Activated naive CD8-positive, alpha-beta T cell treated with anti-CD3 and anti-CD28 coated beads, Interleukin-2, amount 10 ng/mL, durations not matched to agents 7 days and 5 days (primary cell): ENCODE measurements at regions not wholly inside any gene's neighbourhood (a gene's known extent, or its start where the extent isn't known, plus 50 kb on each side); places are given as distances from the start of the nearest gene placed in this dataset.

Experiments used
- ATAC-seq: fragments of 150-1000 bp; cut with Tn5 transposase; one replicate; pipeline ENCODE4 v1.10.0; 2021; ENCODE audit warnings: low read depth, moderate library complexity
- POLR2A ChIA-PET: fragments of 350-600 bp; sonication (Branson Sonifier 250); formaldehyde crosslinking; loops from one replicate; lab custom pipeline; 2021; ENCODE audit warnings: antibody characterized with exemption; lab: Charles Lee
- DNase-seq: peaks from one replicate; pipeline ENCODE4 v3.0.0; 2021
- H3K27ac Mint-ChIP-seq: one replicate; pipeline ENCODE4 v1.8.0; 2022; ENCODE audit warnings: mild to moderate bottlenecking, mixed read lengths
- H3K27me3 Mint-ChIP-seq: one replicate; pipeline ENCODE4 v1.8.0; 2022; ENCODE audit warnings: mild to moderate bottlenecking, moderate library complexity, mixed read lengths
- H3K36me3 Mint-ChIP-seq: one replicate; pipeline ENCODE4 v1.8.0; 2021; ENCODE audit warnings: mild to moderate bottlenecking, mixed read lengths
- H3K4me1 Mint-ChIP-seq: one replicate; pipeline ENCODE4 v1.8.0; 2021; ENCODE audit warnings: mixed read lengths
- H3K4me3 Mint-ChIP-seq: one replicate; pipeline ENCODE4 v1.8.0; 2022; ENCODE audit warnings: mild to moderate bottlenecking, moderate library complexity, mixed read lengths
- H3K9me3 Mint-ChIP-seq: one replicate; pipeline ENCODE4 v1.8.0; 2021; ENCODE audit warnings: mixed read lengths

DNA sequence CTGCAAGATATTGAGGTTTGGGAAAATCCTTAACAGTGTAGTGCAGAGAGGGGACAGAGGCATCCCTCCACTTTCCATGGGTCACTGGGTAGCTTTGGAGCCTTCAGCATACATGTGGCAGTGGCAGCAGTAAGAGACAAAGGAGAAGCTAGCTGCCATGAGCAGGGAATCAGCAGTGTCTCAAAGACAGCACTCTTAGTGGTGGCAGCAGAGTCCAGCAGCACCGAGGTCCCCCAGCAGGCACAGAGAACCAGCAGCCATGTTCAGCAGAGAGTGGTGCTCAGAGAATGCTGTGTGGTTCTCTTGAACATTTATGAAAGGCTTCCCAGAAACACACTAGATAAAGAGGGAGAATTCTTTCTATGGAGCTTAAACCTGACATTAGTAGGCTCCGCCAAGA is 308.5 kb downstream of the CENPC start:
- no peaks in the 10 kb centered on the region for H3K36me3 Mint-ChIP-seq
- H3K9me3 Mint-ChIP-seq = no peaks in the 10 kb centered on the region
- no peaks in the 10 kb centered on the region for H3K27me3 Mint-ChIP-seq
- no peak for ATAC-seq
- H3K27ac Mint-ChIP-seq = no peak overlapping the region
- no peak for DNase-seq
- POLR2A ChIA-PET = no interaction called here
- no peak overlapping the region for H3K4me3 Mint-ChIP-seq
- no peaks in the 10 kb centered on the region for H3K4me1 Mint-ChIP-seq

DNA sequence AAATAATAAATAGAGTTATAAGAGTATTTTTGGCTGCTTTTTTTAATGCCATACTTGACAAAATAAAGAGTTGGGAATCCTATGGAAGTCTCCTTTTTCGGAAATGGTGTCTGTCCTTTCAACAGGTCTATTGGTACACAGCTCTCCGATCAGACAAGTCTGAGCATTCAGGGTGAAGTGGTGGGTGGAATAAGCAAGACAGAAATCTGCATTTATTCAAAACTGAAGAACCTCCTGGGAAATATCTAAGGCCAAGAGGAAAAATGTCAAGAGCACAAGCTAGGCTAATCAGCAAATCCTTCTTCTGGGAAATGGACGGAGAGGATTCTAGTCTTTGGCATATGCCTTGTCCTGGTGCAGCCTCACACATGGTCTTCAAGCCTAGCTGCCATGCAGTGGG is 309.0 kb downstream of the CENPC start:
- no peak for DNase-seq
- H3K27ac Mint-ChIP-seq = no peak overlapping the region
- POLR2A ChIA-PET = no interaction called here
- no peaks in the 10 kb centered on the region for H3K36me3 Mint-ChIP-seq
- H3K4me1 Mint-ChIP-seq = no peaks in the 10 kb centered on the region
- no peak overlapping the region for H3K4me3 Mint-ChIP-seq
- H3K9me3 Mint-ChIP-seq = no peaks in the 10 kb centered on the region
- ATAC-seq = no peak
- no peaks in the 10 kb centered on the region for H3K27me3 Mint-ChIP-seq

DNA sequence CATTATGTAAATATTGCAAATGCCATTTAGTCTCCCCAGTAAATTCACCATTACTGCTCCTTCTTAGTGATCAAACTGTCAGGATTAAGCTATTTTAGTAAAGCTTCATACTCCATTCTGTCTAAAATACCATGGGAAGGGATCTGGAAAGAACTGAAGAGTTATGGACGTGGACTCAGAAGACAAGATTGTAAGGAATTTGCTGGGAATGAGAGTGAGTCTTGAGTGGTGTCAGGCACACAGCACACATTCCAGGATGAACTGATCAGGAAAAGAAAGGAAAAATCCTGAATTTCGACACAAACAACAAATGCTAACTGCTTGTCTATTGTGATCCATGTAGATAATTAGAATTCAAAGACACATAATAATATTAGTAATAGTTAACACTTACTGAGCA is 311.0 kb downstream of the CENPC start:
- Mint-ChIP-seq H3K27ac (no peak overlapping the region), H3K9me3 (no peaks in the 10 kb centered on the region), H3K36me3 (no peaks in the 10 kb centered on the region), H3K4me3 (no peak overlapping the region), H3K4me1 (no peaks in the 10 kb centered on the region), H3K27me3 (no peaks in the 10 kb centered on the region)
- ATAC-seq (no peak), DNase-seq (no peak)
- POLR2A ChIA-PET = no interaction called here

DNA sequence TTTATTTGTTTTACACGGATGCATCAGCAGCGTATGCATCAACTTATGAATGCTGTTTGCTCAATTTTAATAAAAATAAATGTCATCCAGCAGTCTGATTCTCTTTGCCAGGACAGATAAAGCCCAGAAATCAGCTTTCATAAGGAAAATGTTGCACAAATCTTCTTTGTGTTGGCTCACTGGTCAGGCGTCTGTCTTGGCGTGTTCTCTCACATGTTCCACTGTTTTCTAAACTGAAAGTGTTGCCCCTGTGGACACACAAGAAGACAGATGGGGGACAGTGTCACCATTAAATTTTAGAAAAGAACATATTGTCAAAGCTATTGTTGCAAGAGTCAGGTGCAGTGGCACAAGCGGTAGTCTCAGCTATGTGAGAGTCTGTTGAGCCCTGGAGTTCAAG is 316.2 kb downstream of the CENPC start:
- Mint-ChIP-seq H3K4me3 (no peak overlapping the region), H3K27me3 (no peaks in the 10 kb centered on the region), H3K9me3 (no peaks in the 10 kb centered on the region), H3K27ac (no peak overlapping the region), H3K36me3 (no peaks in the 10 kb centered on the region), H3K4me1 (no peaks in the 10 kb centered on the region)
- no peak for ATAC-seq
- no peak for DNase-seq
- POLR2A ChIA-PET = no interaction called here

DNA sequence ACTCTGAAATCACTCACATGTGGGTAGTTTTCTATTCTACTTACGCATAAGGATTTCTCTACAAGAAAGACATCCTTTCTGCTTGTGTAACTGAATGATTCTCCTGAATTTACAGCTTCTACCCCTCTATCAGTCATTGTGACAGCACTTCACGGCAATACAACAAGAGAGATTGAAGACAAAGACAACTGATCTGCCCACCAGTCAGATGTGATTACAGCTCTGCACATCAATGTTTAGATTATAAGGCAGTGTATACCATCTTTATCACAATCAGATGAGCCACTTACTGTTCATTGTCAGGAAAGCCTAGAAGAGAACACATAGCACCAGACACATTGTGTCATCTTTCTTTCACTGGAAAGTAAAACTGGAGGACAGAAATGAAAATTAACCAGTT is 324.4 kb downstream of the CENPC start:
- ATAC-seq = no peak
- Mint-ChIP-seq H3K27me3 (no peaks in the 10 kb centered on the region), H3K36me3 (no peaks in the 10 kb centered on the region), H3K4me3 (no peak overlapping the region), H3K4me1 (no peaks in the 10 kb centered on the region), H3K27ac (no peak overlapping the region), H3K9me3 (no peaks in the 10 kb centered on the region)
- POLR2A ChIA-PET = no interaction called here
- DNase-seq = no peak

GRCh38 chr4:67218883-67219282 is 326.4 kb downstream of the CENPC start:
- H3K9me3 Mint-ChIP-seq = no peaks in the 10 kb centered on the region
- no peak overlapping the region for H3K4me3 Mint-ChIP-seq
- no peak overlapping the region for H3K27ac Mint-ChIP-seq
- no peaks in the 10 kb centered on the region for H3K27me3 Mint-ChIP-seq
- H3K36me3 Mint-ChIP-seq = no peaks in the 10 kb centered on the region
- POLR2A ChIA-PET = no interaction called here
- DNase-seq (no peak), ATAC-seq (no peak)
- H3K4me1 Mint-ChIP-seq = no peaks in the 10 kb centered on the region

- no peak overlapping the region for H3K4me3 Mint-ChIP-seq
- ATAC-seq (no peak), DNase-seq (no peak)
- H3K4me1 Mint-ChIP-seq = no peaks in the 10 kb centered on the region
- no peaks in the 10 kb centered on the region for H3K36me3 Mint-ChIP-seq
- H3K9me3 Mint-ChIP-seq = no peaks in the 10 kb centered on the region
- H3K27ac Mint-ChIP-seq = no peak overlapping the region
- POLR2A ChIA-PET = no interaction called here
- H3K27me3 Mint-ChIP-seq = no peaks in the 10 kb centered on the region
These were observed 337.3 kb downstream of the CENPC start for GRCh38 chr4:67207941-67208441.

DNA sequence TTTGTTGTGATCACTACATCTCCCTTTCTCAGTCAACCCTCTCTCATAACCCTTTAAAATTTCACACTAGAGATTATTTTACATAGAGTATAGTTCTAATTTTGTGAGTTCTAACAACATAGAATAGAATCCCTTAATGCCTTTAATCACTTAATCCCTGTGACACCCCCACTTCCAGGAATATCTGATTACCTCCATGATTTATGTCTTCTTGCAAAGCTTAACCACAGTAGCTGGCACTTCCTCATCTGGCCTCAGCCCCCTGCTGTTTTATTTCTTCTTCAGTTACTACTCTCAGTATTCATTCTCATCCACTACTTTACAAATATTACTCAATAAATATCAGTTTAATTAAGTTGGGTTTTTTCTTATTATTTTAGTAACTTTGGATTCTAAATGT is 340.9 kb downstream of the CENPC start:
- Mint-ChIP-seq H3K9me3 (no peaks in the 10 kb centered on the region), H3K4me3 (no peak overlapping the region), H3K27ac (no peak overlapping the region), H3K36me3 (no peaks in the 10 kb centered on the region), H3K27me3 (no peaks in the 10 kb centered on the region), H3K4me1 (no peaks in the 10 kb centered on the region)
- POLR2A ChIA-PET = no interaction called here
- DNase-seq (no peak), ATAC-seq (no peak)

- Mint-ChIP-seq H3K4me1 (no peaks in the 10 kb centered on the region), H3K27me3 (no peaks in the 10 kb centered on the region), H3K27ac (no peak overlapping the region), H3K36me3 (no peaks in the 10 kb centered on the region), H3K9me3 (no peaks in the 10 kb centered on the region), H3K4me3 (no peak overlapping the region)
- POLR2A ChIA-PET = no interaction called here
- ATAC-seq (no peak), DNase-seq (no peak)
These were observed 344.0 kb downstream of the CENPC start for GRCh38 chr4:67201334-67201733.

DNA sequence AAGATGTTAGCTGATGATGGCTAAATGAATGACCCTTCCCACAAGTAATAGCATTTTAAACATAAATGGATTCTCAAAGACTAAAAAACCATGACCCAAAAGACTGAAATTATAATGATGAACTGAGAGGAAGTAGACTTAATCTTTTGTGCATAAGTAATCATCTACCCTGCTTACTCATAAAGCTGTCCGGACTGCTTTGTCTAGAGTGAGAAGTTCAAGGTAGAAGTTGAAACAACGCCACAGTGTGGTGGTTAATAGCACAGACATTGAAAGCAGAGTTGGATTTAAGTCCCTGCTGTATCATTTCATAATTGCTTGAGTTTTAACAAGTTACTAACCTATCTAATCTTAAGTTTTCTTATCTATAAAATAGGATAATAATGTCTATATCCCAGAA is 346.6 kb downstream of the CENPC start:
- Mint-ChIP-seq H3K4me3 (no peak overlapping the region), H3K9me3 (no peaks in the 10 kb centered on the region)

DNA sequence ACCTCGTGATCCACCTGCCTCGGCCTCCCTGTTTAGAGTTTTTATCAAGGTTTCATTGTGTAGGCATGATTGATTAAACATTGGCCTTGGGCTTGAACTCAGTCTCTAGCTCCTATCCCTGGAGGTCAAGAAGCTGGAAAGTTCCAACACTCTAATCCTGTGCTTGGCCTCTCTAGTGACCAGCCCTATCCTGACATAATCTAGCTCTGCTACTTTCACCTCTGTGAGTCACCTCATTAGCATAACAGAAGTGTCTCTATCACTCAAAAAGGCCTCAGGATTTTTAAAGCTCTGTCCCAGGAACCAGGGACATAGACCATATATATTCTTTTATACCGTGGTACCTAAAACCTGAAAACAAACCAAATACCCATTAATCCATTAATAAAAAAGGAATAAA is 377.5 kb downstream of the CENPC start:
- POLR2A ChIA-PET = no interaction called here
- Mint-ChIP-seq H3K4me1 (no peaks in the 10 kb centered on the region), H3K27me3 (no peaks in the 10 kb centered on the region), H3K9me3 (no peaks in the 10 kb centered on the region), H3K36me3 (no peaks in the 10 kb centered on the region), H3K27ac (no peak overlapping the region), H3K4me3 (no peak overlapping the region)
- ATAC-seq (no peak), DNase-seq (no peak)

More for the DNA sequence above, 346.6 kb downstream of the CENPC start:
- no peak for DNase-seq
- no peaks in the 10 kb centered on the region for H3K27me3 Mint-ChIP-seq
- no peaks in the 10 kb centered on the region for H3K36me3 Mint-ChIP-seq
- POLR2A ChIA-PET = no interaction called here
- no peak for ATAC-seq
- no peak overlapping the region for H3K27ac Mint-ChIP-seq
- no peaks in the 10 kb centered on the region for H3K4me1 Mint-ChIP-seq

GRCh38 chr4:67162690-67163089 is 382.6 kb downstream of the CENPC start:
- H3K4me1 Mint-ChIP-seq = no peaks in the 10 kb centered on the region
- no peaks in the 10 kb centered on the region for H3K27me3 Mint-ChIP-seq
- ATAC-seq (no peak), DNase-seq (no peak)
- H3K4me3 Mint-ChIP-seq = no peak overlapping the region
- POLR2A ChIA-PET = no interaction called here
- no peaks in the 10 kb centered on the region for H3K9me3 Mint-ChIP-seq
- H3K36me3 Mint-ChIP-seq = no peaks in the 10 kb centered on the region
- H3K27ac Mint-ChIP-seq = no peak overlapping the region

DNA sequence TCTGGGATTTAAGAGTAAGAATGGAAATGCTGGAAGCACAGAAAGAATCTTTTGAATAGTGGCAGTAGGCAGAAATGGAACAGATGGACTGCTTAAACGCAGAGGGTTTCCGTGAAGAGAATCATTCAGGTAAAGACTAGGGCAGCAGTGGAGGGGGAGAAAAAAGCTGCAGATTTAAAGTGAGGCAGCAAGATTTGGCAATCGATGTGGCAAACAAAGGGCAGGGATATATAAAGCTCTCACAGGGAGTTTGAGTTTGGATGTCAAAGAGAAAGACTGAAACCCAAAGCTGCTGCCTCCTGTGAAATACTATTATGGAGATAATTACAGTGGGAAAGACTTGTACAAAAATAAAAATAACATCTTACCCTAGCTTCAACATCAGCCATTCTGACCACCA is 384.0 kb downstream of the CENPC start:
- no peaks in the 10 kb centered on the region for H3K27me3 Mint-ChIP-seq
- ATAC-seq = no peak
- DNase-seq = no peak
- H3K4me3 Mint-ChIP-seq = no peak overlapping the region
- POLR2A ChIA-PET = no interaction called here
- H3K4me1 Mint-ChIP-seq = no peaks in the 10 kb centered on the region
- H3K27ac Mint-ChIP-seq = no peak overlapping the region
- no peaks in the 10 kb centered on the region for H3K36me3 Mint-ChIP-seq
- H3K9me3 Mint-ChIP-seq = no peaks in the 10 kb centered on the region

DNA sequence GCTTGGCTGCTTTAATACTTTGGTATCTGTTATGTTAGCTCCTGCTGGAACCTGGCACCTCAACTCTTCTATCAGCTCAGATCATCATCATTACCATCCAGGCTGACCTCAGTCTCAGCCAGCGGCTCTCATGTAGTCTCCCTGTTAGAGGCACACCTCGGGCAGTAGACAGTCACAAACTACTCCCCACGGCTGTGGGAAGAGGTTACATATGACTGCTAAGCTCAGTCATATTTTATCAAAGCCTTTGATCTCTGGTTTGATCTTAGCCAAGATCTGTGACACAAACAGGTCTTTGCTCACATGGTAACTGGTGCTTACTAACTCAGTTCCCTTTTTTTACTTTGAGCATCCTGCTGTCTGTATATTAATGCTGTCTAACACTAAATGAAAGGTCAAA is 384.9 kb downstream of the CENPC start:
- Mint-ChIP-seq H3K4me1 (no peaks in the 10 kb centered on the region), H3K4me3 (no peak overlapping the region), H3K9me3 (no peaks in the 10 kb centered on the region), H3K36me3 (no peaks in the 10 kb centered on the region), H3K27ac (no peak overlapping the region), H3K27me3 (no peaks in the 10 kb centered on the region)
- POLR2A ChIA-PET = no interaction called here
- DNase-seq = no peak
- no peak for ATAC-seq

DNA sequence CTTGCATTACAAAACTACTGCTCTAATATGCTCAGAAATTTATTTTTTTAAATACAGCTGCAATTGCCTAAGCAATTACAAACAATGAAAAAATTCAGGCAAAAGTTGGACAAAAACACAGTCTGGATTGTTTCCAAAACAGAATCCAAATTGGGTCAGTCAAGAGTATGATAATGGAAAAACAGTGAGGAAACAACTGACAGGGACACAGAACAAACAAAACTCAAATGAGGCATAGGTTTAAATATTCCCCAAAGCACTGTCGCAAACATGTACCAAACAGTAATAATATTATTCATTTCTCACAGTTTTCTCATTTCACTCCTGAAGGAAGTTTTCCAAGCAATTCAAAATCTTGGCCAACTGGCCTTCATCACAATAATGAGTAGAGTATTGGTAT is 386.6 kb downstream of the CENPC start:
- POLR2A ChIA-PET = no interaction called here
- no peak for ATAC-seq

More for the DNA sequence above, 386.6 kb downstream of the CENPC start:
- Mint-ChIP-seq H3K36me3 (no peaks in the 10 kb centered on the region), H3K4me1 (no peaks in the 10 kb centered on the region), H3K27ac (no peak overlapping the region), H3K9me3 (no peaks in the 10 kb centered on the region), H3K27me3 (no peaks in the 10 kb centered on the region), H3K4me3 (no peak overlapping the region)
- no peak for DNase-seq
